GM18502 (cell line): ENCODE measurements at regions not wholly inside any gene's neighbourhood (a gene's known extent, or its start where the extent isn't known, plus 50 kb on each side); places are given as distances from the start of the nearest gene placed in this dataset.

Source experiments
- ATAC-seq: cut with Tn5 transposase; IDR thresholded peaks from one replicate; pipeline ENCODE4 v1.9.1; 2021; ENCODE audit warnings: mild to moderate bottlenecking; ENCODE audit not compliant: unreplicated experiment, poor library complexity

DNA sequence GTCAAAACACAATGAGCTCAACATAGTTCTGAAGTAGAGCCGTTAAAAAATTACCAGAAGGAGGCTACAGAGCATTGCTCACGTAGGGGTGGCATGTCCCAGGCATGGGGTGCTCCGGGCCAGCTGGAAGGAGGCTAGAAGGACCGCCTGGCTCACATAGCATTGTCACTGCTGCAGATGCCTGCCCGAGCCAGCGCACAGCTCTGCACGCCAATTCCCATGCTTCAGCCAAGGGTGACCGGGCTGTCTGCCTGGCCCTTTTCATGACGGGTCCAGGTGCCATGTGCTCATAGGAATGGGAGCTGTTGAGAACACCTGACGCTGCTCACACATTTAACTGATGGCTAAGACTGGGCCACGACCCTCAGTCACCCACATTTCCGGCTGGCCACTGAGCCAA lies 228.9 kb upstream of the FOXF1 start:
- ATAC-seq, result no peak

- ATAC-seq, result no peak
Observed at GRCh38 chr16:86283944-86284343, 226.4 kb upstream of the FOXF1 start.

GRCh38 chr16:86285421-86285820 lies 224.9 kb upstream of the FOXF1 start:
- no peak for ATAC-seq

DNA sequence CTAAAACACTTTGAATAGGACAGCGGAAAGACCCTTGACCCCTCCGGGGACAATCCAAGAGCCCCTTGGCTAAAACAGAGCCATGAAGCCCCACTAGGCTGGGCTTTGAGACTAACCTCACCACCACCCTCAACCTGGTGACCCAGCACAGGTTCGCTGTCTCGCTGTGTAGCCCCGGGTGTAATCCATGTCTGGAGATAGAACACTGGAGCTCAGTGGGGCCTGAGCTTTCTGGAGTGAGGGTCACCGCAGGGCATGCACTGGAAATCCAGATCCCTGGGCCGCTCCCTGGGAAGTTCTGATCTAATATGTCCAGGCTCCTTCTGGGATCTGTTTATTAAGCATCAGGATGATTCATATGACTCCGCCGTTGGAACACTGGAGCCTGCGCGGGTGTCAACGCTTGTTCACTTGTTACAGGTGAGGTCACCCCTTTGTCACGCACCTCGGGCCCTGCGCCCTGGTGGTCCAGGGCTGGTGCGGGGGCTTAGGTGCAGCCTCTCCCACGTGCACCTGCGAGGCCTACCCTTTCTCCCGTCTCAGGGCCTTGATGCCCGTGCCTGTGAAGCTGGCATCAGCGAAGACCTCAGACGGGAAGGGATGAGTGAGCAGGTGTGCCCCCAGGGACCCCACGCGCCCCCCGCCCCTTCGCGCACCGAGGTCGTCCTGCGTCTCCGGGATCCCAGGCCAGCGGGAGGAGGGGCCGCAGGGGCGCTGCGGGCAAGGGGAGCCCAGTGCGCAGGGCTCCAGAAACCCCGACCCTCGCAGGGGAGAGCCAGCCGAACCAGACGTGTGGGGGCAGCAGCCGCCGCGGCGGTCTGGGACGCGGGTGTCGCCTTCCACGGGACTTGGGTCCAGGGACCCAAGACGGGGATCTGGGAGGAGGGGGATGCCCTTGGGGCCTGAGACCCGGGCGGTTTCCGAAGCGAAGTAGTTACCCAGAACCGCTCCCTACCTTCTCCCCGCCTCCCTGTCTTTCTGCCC lies 224.1 kb upstream of the FOXF1 start:
- ATAC-seq, result no peak

GRCh38 chr16:86286991-86287663 lies 223.2 kb upstream of the FOXF1 start:
- ATAC-seq, result no peak

DNA sequence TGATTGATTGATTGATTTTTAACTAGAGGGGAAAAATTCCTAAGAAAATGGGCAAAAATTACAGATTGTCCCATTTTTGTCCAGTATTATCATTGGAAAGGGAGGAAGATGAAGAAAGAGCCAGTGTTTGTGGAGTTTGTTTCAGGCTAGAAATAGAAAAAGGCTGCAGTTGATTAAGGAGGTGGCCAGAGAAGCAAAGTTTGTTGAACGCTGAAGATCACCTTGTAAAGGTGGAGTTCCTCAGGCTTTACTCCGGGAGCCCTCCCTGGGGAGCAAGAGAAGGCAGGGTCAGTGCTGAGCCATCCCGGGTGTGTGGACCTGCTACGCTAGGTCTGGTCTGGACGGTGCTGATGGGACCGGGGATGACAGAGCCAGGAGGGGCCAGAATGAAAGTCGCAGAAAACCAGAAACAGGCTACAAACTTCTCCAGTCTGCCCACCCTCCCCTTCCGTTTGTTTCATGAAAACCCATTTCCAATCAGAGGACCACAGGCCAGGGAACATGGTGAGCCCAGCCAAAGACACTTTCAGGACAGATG lies 222.6 kb upstream of the FOXF1 start:
- ATAC-seq, result no peak

DNA sequence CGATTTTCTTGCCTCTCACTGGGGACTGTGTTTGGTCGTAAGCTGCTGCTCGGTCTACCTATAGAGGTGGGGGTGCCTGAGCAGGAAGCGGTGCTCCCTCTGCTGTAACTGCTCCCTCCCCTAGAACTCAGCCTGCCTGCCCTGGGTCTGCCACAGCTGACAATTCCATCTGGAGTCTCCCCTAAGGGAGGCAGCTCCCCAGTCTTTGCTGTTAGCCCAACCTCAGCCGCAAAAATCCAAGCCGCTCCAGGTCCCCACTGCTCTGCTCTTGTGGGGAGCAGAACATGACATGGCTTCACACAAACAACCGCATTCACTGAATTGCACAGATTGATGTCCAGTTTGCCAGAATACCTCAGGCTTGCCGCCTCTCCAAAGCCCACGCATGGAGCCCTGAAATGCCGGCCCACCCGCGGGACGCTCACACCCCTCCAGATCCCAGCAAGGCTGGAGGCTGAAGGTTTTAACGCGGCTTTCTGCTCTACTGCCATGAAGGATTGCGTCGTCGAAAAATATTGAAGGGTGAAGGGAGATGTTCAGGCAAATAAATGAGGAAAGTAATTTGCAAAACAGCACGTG lies 221.5 kb upstream of the FOXF1 start:
- no peak for ATAC-seq

DNA sequence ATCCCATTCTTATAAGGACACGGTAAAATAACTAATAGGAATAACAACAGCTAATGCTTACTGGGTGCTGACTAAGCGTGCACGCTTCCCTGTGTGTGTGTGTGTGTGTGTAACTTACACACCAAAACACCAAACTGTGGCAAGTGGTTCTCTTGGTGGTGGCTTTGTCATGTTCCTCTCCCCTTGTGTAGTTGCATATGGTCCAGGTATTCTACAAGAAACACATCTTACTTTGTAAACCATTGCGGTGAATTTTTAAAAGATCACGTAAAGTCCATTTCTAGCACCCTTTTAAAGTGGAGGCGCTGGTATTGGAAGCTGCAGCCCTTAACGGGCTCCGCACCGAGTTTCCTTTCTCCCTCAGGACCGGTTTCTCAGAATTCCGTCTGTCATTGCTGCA lies 221.0 kb upstream of the FOXF1 start:
- ATAC-seq, result no peak

DNA sequence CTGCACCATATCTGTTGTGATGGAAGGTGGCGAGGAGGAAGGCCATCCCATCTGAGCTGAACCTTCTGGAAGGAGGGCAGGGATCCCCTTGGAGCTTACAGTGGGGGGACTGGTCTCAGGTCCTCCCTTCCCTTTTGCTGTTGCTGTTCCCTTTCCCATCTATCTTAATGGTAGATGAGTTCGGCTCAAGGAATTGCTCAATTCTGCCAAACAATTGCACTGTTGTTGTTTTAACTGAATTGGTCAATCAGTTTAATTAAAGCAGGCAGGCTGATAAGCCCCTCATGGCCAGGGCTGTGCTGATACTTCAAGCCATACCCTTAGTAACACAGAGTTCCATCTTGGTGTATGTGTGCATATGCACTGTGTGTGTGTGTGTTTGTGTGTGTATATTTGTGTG lies 220.4 kb upstream of the FOXF1 start:
- ATAC-seq, result no peak

DNA sequence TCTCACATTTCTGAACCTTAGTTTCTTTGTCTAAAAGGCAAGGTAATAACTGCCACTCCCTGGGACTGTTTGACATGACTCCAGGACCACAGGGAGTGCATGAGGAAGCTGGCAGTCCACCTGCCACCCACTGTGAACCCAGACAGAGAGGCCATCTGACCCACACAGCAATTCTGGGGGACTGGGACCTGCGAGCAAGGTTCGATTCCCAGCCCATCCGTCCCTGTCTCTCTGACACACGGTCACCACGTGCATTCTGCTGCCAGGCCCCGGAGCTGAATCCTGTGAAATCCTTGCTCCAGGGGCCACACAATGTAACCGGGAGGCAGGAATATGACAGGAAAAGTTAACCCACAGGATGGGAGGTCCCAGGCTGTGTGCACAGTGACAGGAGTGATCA lies 218.8 kb upstream of the FOXF1 start:
- ATAC-seq, result no peak

- ATAC-seq, result no peak
Observed at GRCh38 chr16:86292171-86292775, 218.1 kb upstream of the FOXF1 start.

- no peak for ATAC-seq
Observed at GRCh38 chr16:86292942-86293341, 217.4 kb upstream of the FOXF1 start.

DNA sequence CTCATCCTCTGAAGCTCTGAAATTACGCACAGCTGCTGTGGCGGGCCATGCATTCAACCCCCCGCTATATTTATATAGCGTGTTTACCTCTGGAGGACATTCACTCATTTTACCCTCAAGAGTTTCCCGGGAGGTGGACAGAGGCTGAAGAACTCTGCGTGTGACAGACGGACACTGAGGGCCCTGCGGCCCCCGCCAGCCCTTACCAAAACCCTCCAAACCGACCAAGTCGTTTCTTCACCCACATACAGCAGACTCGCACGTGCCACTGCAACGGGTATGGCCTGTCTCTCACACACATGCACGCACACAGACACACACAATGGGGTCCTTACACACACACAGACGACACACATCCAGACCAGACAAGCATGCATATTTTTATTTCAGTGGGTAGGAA lies 216.4 kb upstream of the FOXF1 start:
- ATAC-seq, result no peak

GRCh38 chr16:86294535-86295196 lies 215.7 kb upstream of the FOXF1 start:
- ATAC-seq, result no peak

DNA sequence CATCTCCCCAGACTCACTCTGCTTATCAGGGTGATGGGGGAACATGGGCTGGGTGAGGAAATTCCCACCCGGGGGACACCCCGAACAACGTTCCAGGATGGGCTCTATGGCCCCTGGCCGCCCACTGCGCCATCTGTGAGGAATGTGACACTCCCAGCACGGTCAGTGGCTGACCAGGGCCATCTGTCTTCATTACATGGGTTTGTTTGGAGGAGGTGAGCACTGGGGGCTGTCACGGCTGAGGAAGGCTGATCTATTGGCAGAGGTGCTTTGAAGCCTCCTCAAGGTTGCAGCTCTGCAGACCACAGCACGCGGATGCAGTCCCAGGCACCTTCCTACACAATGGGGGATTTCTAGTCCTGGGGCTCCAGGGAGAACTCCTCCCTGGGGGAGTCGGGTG lies 214.1 kb upstream of the FOXF1 start:
- ATAC-seq, result no peak

DNA sequence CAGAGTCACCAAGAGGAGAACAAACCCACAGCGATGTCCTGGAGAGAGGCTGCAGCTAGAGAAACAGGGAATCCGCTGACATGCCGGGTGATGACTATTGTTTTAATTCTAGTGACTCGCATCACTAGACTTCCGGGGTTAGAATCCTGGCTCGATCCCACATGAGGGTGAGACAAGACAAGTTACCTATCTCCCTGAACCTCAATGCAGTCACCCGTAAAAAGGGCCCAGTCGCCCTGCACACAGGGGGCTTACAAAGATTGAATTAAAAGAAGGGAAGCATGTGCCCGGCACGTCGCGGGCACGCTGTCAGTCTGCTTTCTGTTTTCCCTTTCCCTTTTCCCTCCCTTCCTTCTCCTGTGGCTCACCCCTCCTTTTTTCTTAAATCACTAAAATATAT lies 212.9 kb upstream of the FOXF1 start:
- ATAC-seq, result no peak

- no peak for ATAC-seq
Observed at GRCh38 chr16:86297866-86298757, 212.2 kb upstream of the FOXF1 start.

GRCh38 chr16:86298758-86299134 lies 211.6 kb upstream of the FOXF1 start:
- ATAC-seq, result no peak
